ENCODE measurements at regions not wholly inside any gene's neighbourhood (a gene's known extent, or its start where the extent isn't known, plus 50 kb on each side); places are given as distances from the start of the nearest gene placed in this dataset.
"Not testable (repeated sequence)": the region's sequence is repeated elsewhere in the genome, so short reads cannot be mapped to it uniquely, and the experiment has no call there.

- TF ChIP-seq, protein P1, sequence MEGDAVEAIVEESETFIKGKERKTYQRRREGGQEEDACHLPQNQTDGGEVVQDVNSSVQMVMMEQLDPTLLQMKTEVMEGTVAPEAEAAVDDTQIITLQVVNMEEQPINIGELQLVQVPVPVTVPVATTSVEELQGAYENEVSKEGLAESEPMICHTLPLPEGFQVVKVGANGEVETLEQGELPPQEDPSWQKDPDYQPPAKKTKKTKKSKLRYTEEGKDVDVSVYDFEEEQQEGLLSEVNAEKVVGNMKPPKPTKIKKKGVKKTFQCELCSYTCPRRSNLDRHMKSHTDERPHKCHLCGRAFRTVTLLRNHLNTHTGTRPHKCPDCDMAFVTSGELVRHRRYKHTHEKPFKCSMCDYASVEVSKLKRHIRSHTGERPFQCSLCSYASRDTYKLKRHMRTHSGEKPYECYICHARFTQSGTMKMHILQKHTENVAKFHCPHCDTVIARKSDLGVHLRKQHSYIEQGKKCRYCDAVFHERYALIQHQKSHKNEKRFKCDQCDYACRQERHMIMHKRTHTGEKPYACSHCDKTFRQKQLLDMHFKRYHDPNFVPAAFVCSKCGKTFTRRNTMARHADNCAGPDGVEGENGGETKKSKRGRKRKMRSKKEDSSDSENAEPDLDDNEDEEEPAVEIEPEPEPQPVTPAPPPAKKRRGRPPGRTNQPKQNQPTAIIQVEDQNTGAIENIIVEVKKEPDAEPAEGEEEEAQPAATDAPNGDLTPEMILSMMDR (IDR thresholded peaks at IDR 0.05), result not testable (repeated sequence)
- TF ChIP-seq POLR2A (IDR thresholded peaks at IDR 0.05), result not testable (repeated sequence)
These were observed 122.8 kb upstream of the DEFB108B start for GRCh38 chr11:71710171-71710671.

Measured in esophagus squamous epithelium (tissue), 4 donors.